ENCODE measurements at regions not wholly inside any gene's neighbourhood (a gene's known extent, or its start where the extent isn't known, plus 50 kb on each side); places are given as distances from the start of the nearest gene placed in this dataset.
A peak's percentile ranks its signal among the peaks of the same experiment; 100 is the strongest.
"Not testable (repeated sequence)": the region's sequence is repeated elsewhere in the genome, so short reads cannot be mapped to it uniquely, and the experiment has no call there.

DNA sequence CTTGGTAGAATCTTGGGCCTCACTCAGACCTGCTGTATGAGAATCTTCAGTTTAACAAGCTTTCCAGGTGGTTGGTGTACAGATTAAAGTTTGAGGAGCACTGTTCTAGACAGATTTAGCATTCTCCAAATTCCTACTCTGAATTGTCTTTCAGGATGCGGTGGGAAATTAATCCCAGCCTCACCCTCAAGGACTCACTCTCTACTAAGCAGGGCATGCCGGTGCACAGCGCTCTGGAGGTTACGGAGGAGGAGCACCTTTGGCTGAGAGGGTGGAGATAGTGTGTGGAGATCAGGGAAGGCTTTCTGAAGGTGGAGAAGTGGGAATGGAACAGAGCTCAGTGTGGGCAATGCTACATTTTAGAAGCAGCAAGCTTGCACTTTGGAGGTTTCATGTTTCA is 359.2 kb downstream of the LRATD1 start:
- no peak for DNase-seq

DNA sequence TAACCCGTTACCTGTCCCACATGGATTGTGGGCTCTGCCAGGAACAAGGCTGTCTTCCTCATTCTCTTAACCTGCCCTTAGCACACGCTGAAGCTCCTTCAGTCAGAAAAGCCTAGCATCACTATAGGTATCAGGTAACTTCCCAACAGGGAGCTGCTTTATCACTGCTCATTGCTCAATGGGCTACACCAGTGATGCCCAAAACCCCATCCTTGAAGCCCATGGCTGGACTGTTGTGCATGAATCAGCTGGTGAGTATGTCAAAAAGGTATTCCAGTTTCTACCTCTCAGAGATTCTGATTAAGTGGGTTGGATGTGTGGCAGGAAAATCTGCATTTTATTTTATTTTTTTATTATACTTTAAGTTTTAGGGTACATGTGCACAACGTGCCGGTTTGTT is 362.2 kb downstream of the LRATD1 start:
- no peak for DNase-seq

DNA sequence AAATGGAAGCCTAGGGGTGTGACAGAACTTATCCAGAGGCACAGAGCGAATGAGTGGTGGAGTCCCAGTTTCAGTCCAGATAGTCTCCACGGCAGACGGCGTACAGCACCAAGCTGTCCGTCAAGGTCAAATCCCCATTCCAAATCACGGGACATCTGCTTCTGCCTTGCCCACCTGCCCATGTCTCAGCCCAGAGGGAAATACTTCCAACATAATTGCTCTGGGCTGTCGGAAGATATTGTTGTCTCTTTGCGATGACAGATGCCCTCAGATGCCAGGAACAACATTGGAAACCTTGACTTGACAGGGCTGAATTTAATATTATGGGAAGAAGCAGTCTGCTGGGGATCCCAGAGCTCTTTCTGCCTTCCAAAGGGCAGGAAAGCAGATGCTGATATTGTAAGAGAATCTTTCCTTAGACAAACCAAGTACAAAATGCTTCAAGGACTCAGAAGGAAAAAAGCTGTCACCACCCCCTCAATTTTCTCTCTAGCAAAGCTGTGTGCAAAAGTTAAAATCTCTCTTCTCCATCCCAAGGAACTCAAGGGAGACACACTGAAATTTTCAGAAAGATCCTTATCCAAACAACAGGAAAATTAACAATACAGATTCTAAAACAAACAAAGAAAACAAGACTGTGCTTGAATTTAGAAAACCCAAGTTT is 364.0 kb downstream of the LRATD1 start:
- DNase-seq: peak; percentile 16 to 34

DNA sequence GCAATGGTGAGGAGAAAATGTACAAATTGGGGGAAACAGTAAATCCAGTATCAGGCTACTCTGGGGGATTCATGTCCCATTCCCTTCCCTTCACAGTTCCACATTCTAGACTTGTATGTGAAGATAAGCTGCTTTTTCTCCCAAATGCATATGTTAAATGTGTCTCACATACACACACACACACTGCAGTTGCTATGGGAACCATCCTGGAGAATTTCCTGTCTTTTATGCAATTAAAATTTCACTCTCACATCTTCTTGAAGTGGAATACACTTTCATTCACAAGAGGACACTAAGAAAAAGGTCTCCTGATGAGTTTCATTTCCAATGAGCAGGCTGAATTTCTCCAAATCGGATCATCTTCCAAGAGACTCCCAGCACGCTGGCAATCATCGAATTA is 366.0 kb downstream of the LRATD1 start:
- DNase-seq: no peak

DNA sequence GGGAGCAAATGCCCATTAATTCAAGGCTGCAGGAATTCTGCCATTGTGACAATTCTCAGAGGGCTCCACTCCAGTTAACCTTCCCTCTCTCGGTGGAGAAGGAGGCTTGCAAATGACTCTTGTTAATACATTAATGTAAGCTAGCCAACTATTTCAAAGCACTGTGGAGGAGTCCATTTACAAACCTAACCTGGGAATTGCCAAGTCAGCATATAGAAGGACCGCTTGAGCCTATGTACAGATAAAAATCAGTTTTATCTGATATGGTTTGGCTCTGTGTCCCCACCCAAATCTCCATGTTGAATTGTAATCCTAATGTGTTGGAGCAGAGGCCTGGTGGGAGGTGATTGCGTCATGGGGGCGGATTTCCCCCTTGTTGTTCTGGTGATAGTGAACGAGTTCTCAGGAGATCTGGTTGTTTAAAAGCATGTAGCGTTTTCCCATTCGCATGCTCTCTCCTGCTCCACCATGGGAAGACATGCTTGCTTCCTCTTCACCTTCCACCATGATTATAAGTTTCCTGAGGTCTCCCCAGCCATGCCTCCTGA is 366.7 kb downstream of the LRATD1 start:
- DNase-seq: no peak

DNA sequence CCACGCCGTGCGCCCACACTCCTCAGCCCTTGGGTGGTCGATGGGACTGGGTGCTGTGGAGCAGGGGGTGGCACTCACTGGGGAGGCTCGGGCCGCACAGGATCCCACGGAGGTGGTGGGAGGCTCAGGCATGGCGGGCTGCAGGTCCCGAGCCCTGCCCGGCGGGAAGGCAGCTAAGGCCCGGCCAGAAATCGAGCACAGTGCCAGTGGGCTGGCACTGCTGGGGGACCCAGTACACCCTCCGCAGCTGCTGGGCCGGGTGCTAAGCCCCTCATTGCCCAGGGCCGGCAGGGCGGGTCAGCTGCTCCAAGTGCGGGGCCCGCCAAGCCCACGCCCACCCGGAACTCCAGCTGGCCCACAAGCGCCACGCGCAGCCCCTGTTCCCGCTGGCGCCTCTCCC is 370.0 kb downstream of the LRATD1 start:
- DNase-seq: not testable (repeated sequence)

DNA sequence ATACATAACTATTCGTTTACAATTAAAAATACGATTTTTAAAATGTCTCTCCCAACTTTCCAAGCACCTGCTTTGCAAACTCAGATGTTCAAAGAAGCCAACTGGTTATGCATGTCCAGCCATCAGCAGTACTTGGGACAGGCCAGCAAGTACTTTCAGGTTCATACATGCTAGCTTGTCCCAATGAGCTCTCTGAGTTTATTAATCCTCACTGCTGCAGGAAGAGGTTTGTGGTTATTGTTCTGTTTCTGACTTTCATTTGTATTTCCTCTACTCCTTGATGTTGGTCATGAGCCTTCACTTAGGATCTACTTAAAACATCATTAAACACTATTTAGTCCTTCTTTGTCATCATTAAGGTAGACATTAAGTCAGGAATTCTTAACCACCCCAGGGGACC is 374.1 kb downstream of the LRATD1 start:
- no peak for DNase-seq

DNA sequence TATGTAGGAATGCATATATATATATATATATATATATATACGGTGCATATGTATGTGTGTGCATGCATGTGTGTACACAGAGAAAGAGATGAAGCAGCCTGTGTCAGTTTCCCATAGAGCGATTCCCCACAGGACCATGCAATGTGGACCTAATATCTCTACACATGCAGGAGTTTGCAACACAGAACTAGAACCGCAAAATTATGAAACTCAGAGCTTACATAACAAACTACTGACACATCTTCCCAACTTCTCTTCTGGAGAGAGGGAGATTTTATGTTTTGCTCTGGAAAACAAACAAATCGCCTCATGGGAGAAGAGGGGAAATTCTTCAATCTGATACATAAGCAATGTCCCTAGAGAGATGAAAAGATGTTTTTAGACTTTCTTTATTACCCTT is 377.2 kb downstream of the LRATD1 start:
- DNase-seq: no peak

DNA sequence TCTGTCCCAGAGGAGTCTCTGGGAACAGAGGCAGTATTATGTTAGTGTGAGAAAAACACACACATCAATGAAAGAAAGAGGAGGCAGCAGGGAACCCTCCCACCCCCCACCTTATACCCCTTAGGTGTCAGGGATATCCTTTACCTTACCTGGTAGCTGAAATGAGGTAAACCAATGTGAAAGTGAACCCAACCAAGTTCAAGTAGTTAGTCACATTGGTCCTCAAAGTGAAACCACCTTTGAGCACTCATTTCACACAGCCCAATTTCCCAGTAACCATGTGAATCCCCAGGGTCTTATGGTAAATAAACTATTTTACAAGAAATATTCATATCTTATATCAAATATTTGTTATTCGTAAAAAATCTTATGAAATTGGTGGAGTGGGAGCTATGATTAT is 377.8 kb downstream of the LRATD1 start:
- no peak for DNase-seq

DNA sequence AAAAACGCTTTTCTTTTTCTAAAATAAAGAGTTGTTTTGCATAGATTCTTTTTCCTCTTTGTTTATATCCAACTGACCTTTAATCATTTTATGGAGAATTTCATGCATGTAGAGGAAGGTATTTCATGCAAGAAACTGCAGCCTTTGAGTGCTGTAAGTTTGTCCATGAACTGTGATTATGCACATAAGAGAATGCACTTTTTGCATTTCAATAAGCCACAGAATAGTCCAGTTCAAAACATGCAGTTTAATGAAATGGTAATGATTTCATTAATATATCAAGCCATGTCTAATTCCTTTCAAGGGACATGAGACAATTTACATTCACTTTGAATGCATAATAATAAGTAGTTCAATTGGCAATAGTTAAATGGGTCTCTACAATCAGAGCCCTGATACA is 386.3 kb downstream of the LRATD1 start:
- DNase-seq: no peak

DNA sequence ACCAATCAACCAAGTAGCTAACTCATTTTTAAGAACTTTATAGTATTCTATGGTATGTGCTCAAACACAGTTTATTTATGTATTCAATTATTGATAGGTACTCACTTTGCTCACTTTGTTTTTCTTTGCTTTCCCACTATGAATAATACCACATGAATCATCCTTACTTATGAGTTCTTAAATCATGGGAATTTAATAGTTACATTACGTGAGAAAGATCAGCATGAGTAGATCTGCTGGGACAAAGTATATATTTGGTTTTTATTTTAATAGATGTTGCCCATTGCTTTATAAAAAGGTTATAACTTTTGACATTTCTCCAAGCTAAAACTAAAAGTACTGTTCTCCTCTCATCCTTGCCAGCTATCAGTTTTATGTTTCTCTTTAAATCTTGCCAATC is 390.7 kb downstream of the LRATD1 start:
- DNase-seq: no peak

DNA sequence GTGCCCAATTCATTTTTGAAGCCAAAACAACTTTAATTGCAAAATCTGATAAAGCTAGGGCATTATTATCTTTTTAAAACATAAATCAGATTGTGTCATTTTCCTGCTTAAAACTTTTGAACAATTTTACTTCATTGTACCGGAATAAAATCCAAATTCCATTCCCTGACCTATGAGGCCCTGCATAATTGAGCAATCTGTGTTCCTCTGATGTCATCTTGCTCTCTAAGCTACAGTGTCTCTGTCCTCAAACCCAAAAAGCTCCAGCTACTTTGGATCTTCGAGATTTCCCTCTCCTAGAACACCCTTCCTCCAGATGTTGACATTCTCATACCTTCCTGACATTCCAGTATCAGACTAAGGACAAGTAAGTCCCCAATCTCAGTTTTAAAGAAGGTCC is 395.9 kb downstream of the LRATD1 start:
- no peak for DNase-seq

DNA sequence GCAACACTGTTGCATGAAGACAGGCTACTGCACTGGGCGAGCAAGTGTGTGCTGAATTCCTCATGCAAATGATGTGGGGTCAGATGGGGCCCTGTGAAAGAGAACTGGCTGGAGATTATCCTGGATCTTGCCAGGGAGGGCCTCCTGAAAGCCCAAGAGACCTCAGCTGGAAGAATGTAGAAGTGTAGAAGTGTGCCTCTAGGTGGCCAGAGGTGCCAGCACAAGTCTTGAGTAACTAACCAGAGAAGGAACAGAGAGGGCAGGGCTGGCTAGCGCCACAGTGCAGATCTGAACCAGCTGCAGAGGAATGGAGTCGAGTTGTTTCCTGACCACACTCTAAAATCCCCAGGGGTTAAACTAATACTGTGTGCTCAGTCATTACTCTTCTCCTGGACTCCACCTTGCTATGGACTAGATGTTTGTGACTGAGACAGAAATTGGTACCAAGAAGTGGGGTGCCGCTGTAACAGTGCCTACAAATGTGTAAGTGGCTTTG is 399.3 kb downstream of the LRATD1 start:
- no peak for DNase-seq

DNA sequence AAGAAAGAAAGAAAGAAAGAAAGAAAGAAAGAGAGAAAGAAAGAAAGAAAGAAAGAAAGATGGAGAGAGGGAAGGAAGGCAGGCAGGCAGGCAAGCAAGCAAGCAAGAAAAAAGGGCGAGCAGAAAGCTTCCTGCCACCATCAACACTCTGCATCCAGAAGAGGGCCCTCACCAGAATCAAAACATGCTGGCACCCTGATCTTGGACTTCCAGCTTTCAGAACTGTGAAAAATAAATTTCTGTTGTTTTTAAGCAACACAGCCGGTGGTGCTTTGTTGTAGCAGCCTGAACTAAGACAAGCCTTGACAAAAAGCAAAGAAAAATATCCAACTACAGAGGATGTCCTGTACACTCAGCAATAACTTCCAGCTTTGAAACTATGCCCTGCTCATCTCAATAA is 401.7 kb downstream of the LRATD1 start:
- DNase-seq: no peak

DNA sequence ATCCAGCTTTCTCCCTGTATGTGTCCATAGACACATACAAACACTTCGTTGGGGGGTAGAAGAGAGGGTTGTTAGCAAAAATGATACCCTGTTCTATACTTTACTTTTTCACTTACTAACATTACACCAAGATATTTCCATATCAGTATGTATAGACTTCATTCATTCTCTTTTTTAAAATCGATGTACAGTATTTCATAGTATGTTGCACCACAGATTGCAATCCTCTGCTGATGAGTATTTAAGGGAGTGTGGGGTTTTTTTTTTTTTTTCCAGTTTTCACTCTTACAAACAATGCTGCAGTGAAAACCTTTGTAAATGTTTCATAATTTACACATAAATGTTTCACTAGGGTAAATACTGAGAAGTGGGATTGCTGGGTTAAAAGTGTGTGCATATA is 402.3 kb downstream of the LRATD1 start:
- no peak for DNase-seq

DNA sequence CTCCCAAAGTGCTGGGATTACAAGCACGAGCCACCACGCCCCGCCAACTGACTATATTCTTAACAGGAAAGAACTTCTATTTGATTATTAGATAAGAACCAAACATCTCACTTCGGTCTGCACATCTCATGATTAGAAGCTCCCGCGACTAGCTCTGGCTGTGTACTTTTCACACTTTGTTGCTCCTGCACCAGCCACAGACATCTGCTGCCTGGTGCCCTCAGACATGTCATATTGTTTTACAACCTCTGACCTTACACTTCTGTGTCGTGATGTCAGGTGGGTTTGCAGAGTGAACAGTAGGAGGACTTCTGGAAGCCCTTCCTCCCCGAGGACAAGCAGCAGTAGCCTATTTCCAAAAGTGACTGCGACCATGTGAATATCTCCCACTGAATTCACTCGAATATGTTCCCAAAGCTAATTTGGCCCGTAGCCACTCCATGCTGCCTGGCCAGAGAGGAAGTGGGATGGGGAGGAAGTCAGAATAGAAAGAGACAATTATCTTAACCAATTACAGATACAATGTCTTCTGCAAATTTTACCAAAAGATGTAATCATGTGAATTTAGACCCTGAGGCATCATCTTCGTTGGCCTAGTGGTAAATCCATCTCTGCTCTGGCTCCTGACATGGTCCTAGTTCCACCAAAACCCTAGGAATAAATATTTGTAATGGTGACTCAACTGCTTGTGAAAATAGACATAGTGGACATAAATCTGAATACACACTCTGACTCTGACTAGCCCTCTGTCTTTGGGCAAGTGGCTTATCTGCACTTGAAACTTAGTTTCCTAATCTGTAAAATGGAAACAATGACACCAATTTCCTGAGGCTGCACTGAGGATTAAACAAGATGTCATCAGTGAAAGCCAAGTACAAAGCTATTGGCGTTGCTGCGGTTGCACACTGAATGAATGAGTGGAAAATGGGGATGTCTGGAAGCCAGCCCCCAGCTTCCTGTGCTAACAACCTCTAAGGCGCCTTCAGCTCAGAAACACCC is 406.1 kb downstream of the LRATD1 start:
- DNase-seq: peak; percentile 85 to 86

DNA sequence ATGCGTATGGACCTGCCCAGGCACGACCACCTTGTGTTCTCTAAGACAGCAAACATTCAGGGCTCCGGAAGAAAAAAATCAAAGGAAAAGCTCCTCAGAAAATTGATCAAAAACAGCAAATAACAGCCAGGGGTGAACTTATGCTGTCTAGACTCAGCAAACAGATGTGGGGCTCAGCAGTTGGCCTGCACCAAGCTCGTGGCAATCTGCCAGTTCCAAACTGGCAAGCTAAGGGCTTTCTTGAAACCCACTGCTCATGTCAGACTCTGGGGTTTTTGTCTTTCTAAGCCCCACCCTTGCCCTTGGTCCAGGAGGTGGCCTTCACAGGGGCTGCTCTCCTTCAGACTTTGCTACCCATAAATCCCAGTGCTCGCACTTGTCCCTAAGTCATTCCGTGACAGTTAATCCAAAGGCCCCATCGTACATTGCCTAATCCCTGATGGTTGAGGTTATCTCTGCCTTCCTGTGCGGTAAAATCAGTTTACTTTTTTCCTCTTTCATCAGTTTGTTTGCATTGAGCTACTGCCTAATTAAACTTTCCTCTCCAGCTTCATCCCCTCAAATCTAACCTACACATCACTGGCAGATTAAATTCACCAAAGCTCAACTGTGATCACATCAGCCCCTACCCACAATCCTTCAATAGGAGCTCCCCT is 408.0 kb downstream of the LRATD1 start:
- DNase-seq: peak; percentile 48 to 88

DNA sequence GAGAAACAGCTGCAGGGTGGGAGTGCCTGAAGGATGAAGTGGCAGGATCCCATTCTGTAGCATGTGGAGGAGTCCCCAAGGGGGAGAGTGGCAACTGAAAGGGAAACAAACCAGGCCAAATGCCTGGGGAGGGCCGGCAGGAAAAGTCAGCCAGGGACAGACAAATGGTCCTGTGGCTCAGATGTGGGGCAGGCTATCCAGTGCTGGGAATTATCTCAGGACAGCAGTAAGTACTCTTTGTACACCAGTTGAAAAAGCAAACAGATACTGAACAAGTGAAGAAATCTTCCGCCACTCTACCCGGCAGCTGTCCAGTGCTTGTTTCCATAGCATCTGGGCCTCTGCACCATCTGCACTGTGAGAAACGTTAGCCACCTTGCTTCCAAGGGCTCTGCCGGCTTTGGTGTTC is 408.9 kb downstream of the LRATD1 start:
- DNase-seq: peak; percentile 88 to 89

DNA sequence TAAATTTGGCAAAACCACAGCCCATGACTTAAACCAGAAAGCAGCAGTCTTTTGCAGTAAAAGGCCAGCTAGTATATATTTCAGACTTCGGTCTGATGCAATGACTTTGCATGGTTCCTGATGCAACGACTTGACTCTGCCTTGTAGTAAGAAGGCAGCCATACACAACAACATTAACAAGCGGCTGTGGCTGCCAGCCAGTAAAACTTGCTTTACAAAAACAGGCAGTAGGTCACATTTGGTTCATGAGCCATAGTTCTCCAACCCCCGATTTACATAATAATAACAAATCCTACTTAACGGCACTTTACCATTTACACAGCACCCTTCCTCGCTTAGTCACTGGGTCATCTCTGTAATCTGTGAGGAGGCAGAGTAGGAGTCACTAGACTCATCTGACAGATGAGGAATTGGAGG is 410.3 kb downstream of the LRATD1 start:
- DNase-seq: peak in 1 of 2 experiments; percentile 27

DNA sequence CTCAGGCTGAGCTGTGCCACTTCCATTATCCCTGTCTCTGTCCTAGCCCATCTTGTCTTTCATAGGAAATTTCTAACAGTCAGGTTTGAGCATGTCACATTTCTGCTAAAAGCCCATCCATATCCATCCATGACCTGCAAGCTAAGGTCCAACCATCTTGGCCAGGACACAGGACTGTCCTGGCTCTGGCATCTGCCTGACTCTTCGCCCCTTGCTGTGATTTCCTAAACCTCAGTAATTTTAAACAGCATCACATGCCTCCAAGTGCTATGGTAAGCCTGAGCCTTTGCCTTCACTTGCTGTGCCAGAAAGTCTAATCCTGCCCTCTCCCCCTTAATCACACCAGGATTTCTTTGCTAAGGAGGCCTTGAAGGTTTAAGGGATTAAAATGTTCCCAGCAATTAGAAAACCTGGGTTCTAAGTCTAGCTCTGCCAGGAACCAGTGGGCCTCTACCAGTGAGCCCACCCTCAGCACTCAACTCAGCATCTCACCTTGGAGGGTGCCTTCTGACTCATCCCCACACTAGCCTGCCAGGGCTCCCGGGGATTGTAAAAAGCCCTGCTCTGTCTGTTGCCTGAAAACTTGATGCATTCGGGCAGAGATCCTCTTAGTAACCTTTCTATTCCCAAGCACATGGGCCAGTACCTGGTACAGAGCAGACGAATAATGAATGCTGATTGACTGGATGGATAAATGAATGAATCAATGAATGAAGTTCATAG is 411.0 kb downstream of the LRATD1 start:
- DNase-seq: no peak

DNA sequence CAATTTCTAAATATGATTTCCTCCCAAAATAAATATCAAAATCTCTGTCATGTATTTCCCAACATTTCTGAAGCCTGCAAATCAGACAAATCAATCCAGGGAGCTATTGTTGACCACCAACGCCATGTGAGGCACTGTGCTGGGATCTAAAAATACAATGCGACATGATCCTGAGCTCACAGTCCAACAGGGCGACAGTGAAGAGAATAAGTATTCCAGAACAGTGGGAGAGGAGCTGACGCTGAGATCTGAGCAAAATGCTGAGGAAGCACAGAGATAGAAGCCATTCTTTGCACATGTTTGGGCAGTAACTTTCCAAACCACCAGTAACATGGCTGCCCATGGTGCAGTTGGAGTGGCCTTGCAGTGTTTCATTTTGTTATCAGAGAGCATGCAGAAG is 412.5 kb downstream of the LRATD1 start:
- no peak for DNase-seq

DNA sequence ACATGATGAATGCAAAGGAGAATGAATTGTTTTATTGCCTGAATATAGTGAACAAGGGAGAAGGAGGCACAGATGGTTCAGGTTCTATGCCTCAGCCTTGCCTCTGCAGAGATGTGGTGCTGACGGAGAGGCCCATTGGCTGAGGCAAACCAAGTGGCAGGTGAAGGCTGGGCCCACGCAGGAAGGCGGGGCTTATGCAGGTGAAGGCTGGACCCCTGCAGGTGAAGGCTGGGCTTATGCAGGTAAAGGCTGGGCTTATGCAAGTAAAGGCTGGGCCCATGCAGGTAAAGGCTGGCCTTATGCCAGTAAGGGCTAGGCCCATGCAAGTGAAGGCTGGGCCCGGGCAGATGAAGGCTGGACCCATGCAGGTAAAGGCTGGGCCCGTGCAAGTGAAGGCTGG is 414.7 kb downstream of the LRATD1 start:
- no peak for DNase-seq

DNA sequence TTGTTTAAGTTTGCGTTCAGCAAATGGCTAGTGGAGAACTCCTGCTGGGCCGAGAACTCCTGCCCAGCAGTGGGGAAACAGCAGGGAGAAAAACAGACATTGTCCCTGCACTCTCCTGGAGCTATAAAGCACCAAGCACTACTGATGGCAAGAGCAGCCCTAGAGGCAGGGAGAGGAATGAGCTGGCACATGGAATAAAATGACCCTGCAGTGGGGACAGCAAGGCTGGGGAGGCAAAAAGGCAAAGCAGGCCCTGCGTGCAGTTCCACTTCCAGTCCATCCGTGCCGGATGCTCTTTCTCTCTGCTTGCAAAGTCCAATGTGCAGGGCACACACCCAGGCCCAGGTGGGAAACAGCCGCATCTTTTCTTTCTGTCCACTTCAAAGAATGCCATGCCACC is 415.5 kb downstream of the LRATD1 start:
- DNase-seq: peak; percentile 25 to 50

Data from SHP77 (cell line).